GM12878 (cell line): ENCODE measurements at regions not wholly inside any gene's neighbourhood (a gene's known extent, or its start where the extent isn't known, plus 50 kb on each side); places are given as distances from the start of the nearest gene placed in this dataset.

Source experiments
- ATAC-seq: fragments of 200-7000 bp; cut with Tn5 transposase; 3 replicates; pipeline ENCODE4 v1.9.1; 2020; ENCODE audit warnings: mild to moderate bottlenecking, moderate library complexity
- BruUV-seq: library from RNA; stranded (reverse); fragments of 400-500 nt; replicated peaks from 2 replicates; lab custom pipeline; 2021; lab: Mats Ljungman, UMichigan
- CTCF ChIA-PET: fragments of 300-600 bp; sonication (Branson Sonifier 250); formaldehyde crosslinking; extraction: SDS; loops from one replicate; lab custom pipeline; 2021; ENCODE audit warnings: inconsistent platforms; lab: Yijun Ruan, JAX
- POLR2A ChIA-PET: fragments of 350-600 bp; formaldehyde crosslinking; extraction: SDS; loops from one replicate; lab custom pipeline; 2021; ENCODE audit warnings: inconsistent platforms; lab: Charles Lee
- RAD21 ChIA-PET: fragments of 300-600 bp; sonication (Branson Sonifier 250); formaldehyde crosslinking; loops from one replicate; lab custom pipeline; 2023; ENCODE audit warnings: antibody characterized with exemption; ENCODE audit not compliant: unreplicated experiment; lab: Charles Lee
- SMC1A ChIA-PET: fragments of 300-600 bp; sonication (Branson Sonifier 250); formaldehyde crosslinking; loops from one replicate; lab custom pipeline; 2023; ENCODE audit not compliant: unreplicated experiment, uncharacterized antibody; lab: Charles Lee
- DNase-seq: peaks from one replicate; pipeline ENCODE4 v3.0.0-alpha.2; 2011; ENCODE audit warnings: low read depth, low spot score
- FAIRE-seq: peaks from 3 replicates; lab custom pipeline; 2011; peaks lifted over from hg19 to GRCh38; lab: Jason Lieb, UNC
- H2AFZ ChIP-seq: 2 replicates; pipeline ENCODE4 v1.6.0; 2011; ENCODE audit warnings: low read depth, low read length, control low read depth; ENCODE audit not compliant: control insufficient read depth
- H3K27ac ChIP-seq: 2 replicates; pipeline ENCODE4 v1.5.1; 2011; ENCODE audit warnings: control low read depth; ENCODE audit not compliant: control insufficient read depth, insufficient read depth
- H3K27me3 ChIP-seq, 2 experiments: replicated peaks in 1 of 2; 2 replicates each; pipeline versions ENCODE4 v1.6.0 to v1.6.1; 2011; ENCODE audit warnings: low read length in 1 of 2; ENCODE audit not compliant: control insufficient read depth in 2 of 2, insufficient read depth in 2 of 2
- H3K36me3 ChIP-seq, 2 experiments: 2 replicates each; pipeline ENCODE4 v1.5.1; 2011; ENCODE audit warnings: low read length in 1 of 2; ENCODE audit not compliant: control insufficient read depth in 2 of 2, insufficient read depth in 2 of 2
- H3K4me1 ChIP-seq: 2 replicates; pipeline ENCODE4 v1.6.1; 2011; ENCODE audit warnings: mild to moderate bottlenecking, low read length, moderate library complexity, mixed read lengths; ENCODE audit not compliant: control insufficient read depth, insufficient read depth
- H3K4me2 ChIP-seq: 2 replicates; pipeline ENCODE4 v1.6.0; 2011; ENCODE audit warnings: control low read depth; ENCODE audit not compliant: control insufficient read depth, insufficient read depth
- H3K4me3 ChIP-seq: fragments of 200-600 bp; sonication (generic); 2 replicates; pipeline ENCODE4 v1.5.1; 2016
- H3K79me2 ChIP-seq: 2 replicates; pipeline ENCODE4 v1.6.0; 2011; ENCODE audit warnings: low read length; ENCODE audit not compliant: control insufficient read depth, insufficient read depth
- H3K9ac ChIP-seq: 2 replicates; pipeline ENCODE4 v1.8.0; 2011; ENCODE audit warnings: low read length, control low read depth, mixed read lengths; ENCODE audit not compliant: control insufficient read depth, insufficient read depth
- H3K9me3 ChIP-seq: replicated peaks from 3 replicates; pipeline ENCODE4 v1.5.1; 2011; ENCODE audit warnings: mild to moderate bottlenecking, low read length; ENCODE audit not compliant: control insufficient read depth, insufficient read depth
- H4K20me1 ChIP-seq: 2 replicates; pipeline ENCODE4 v1.6.0; 2011; ENCODE audit not compliant: control insufficient read depth, insufficient read depth
- ATF7 ChIP-seq: fragments of 450-650 bp; IDR thresholded peaks from 2 replicates; pipeline ENCODE4 v1.6.1; 2016; ENCODE audit warnings: low read depth, mild to moderate bottlenecking
- CREB1 ChIP-seq: IDR thresholded peaks from 2 replicates; pipeline ENCODE4 v1.6.1; 2012; ENCODE audit warnings: low read depth, mild to moderate bottlenecking, inconsistent platforms
- HDAC2 ChIP-seq: fragments of 200-600 bp; sonication (generic); IDR thresholded peaks from 2 replicates; pipeline ENCODE4 v1.6.1; 2017
- HDGF ChIP-seq: fragments of 450-650 bp; IDR thresholded peaks from 2 replicates; pipeline ENCODE4 v1.6.1; 2016; ENCODE audit warnings: antibody characterized with exemption
- JUNB ChIP-seq: IDR thresholded peaks from 2 replicates; pipeline ENCODE4 v1.6.1; 2016; ENCODE audit warnings: antibody characterized with exemption, mild to moderate bottlenecking
- KDM1A ChIP-seq: fragments of 200-600 bp; sonication (generic); IDR thresholded peaks from 2 replicates; pipeline ENCODE4 v1.6.1; 2016; ENCODE audit warnings: borderline replicate concordance
- LARP7 ChIP-seq: fragments of 450-650 bp; IDR thresholded peaks from 2 replicates; pipeline ENCODE4 v1.6.1; 2017; ENCODE audit warnings: mild to moderate bottlenecking
- MTA2 ChIP-seq: fragments of 450-650 bp; IDR thresholded peaks from 2 replicates; pipeline ENCODE4 v1.6.1; 2016; ENCODE audit warnings: low read depth, mild to moderate bottlenecking, moderate library complexity
- MXI1 ChIP-seq: fragments of 150-350 bp; IDR thresholded peaks from 2 replicates; pipeline ENCODE4 v1.6.1; 2011; ENCODE audit warnings: low read depth, mild to moderate bottlenecking, inconsistent platforms, low read length, improper control_type of control experiment
- POLR2AphosphoS5 ChIP-seq: IDR thresholded peaks from 2 replicates; pipeline ENCODE4 v1.6.1; 2011; ENCODE audit warnings: mild to moderate bottlenecking, low read length, inconsistent platforms
- PRDM15 ChIP-seq: fragments of 450-650 bp; formaldehyde crosslinking; IDR thresholded peaks from 2 replicates; pipeline ENCODE4 v1.4.0; 2020; ENCODE audit warnings: mild to moderate bottlenecking, moderate library complexity
- TCF7 ChIP-seq: IDR thresholded peaks from 2 replicates; pipeline ENCODE4 v1.6.1; 2014; ENCODE audit warnings: antibody characterized with exemption, borderline replicate concordance
- ZNF207 ChIP-seq: fragments of 450-650 bp; IDR thresholded peaks from 2 replicates; pipeline ENCODE4 v1.6.1; 2014; ENCODE audit warnings: antibody characterized with exemption, mild to moderate bottlenecking, borderline replicate concordance
- ZNF622 ChIP-seq: fragments of 450-650 bp; IDR thresholded peaks from 2 replicates; pipeline ENCODE4 v1.6.1; 2017; ENCODE audit warnings: mild to moderate bottlenecking, inconsistent platforms
- WGBS: methylation state at CpG from one replicate; pipeline ENCODE4 v1.1.6; 2016; ENCODE audit warnings: low lambda C conversion rate; ENCODE audit not compliant: insufficient replicate concordance, insufficient coverage; ENCODE audit errors: missing lambda C conversion rate; 5-methylcytosine and 5-hydroxymethylcytosine counted together
- in situ Hi-C: fragments of 300-500 bp; cut with MboI; formaldehyde crosslinking; loops from 9 replicates; pipeline ENCODE4 v1.14.3; 2018; ENCODE audit warnings: mixed read lengths
- intact Hi-C: fragments of 100-400 bp; cut with micrococcal nuclease; formaldehyde crosslinking; loops from one replicate; pipeline ENCODE4 v1.14.2; 2022; ENCODE audit not compliant: unreplicated experiment

- TF ChIP-seq JUNB (no peak), HDAC2 (no peak), HDGF (no peak), POLR2AphosphoS5 (no peak), CREB1 (no peak), LARP7 (no peak), TCF7 (no peak), KDM1A (no peak), ZNF207 (no peak), ZNF622 (no peak), MTA2 (no peak), MXI1 (no peak), ATF7 (no peak), PRDM15 (CRISPR knock-in tag) (no peak)
- Histone ChIP-seq H3K27ac (no peak overlapping the region), H3K36me3 (no peaks in the 10 kb centered on the region), H3K27me3 (no peaks in the 10 kb centered on the region), H2AFZ (no peak overlapping the region), H3K4me2 (no peak overlapping the region), H3K9ac (no peak overlapping the region), H4K20me1 (no peaks in the 10 kb centered on the region), H3K4me3 (no peak overlapping the region), H3K4me1 (no peaks in the 10 kb centered on the region), H3K9me3 (no peaks in the 10 kb centered on the region), H3K79me2 (no peaks in the 10 kb centered on the region)
- POLR2A ChIA-PET: no interaction called here
- FAIRE-seq (no peak), DNase-seq (no peak), ATAC-seq (no peak)
- in situ Hi-C loops (no loop called here), intact Hi-C loops (no loop called here)
- RAD21 ChIA-PET: no interaction called here
- BruUV-seq: no TSS peak
- WGBS: 70% methylated on average over 2 of the region's 2 CpGs
- SMC1A ChIA-PET: interaction anchor here (0.6 kb wide), 1 partner anchor 138 kb away, joined by 3 read pairs; no protein-coding TSS in a partner anchor
- CTCF ChIA-PET: no interaction called here
Observed at GRCh38 chr2:144983107-144983506, 463.2 kb upstream of the ZEB2 start.
